ENCODE measurements at regions not wholly inside any gene's neighbourhood (a gene's known extent, or its start where the extent isn't known, plus 50 kb on each side); places are given as distances from the start of the nearest gene placed in this dataset.
"Not testable (repeated sequence)": the region's sequence is repeated elsewhere in the genome, so short reads cannot be mapped to it uniquely, and the experiment has no call there.

GRCh38 chr12:19572920-19573558 lies 133.7 kb downstream of the AEBP2 start:
- peak; percentile 50 for DNase-seq

GRCh38 chr12:19573866-19574265 lies 134.6 kb downstream of the AEBP2 start:
- no peak for DNase-seq

GRCh38 chr12:19574601-19575000 lies 135.3 kb downstream of the AEBP2 start:
- no peak for DNase-seq

GRCh38 chr12:19575337-19576243 lies 136.3 kb downstream of the AEBP2 start:
- DNase-seq, result no peak

DNA sequence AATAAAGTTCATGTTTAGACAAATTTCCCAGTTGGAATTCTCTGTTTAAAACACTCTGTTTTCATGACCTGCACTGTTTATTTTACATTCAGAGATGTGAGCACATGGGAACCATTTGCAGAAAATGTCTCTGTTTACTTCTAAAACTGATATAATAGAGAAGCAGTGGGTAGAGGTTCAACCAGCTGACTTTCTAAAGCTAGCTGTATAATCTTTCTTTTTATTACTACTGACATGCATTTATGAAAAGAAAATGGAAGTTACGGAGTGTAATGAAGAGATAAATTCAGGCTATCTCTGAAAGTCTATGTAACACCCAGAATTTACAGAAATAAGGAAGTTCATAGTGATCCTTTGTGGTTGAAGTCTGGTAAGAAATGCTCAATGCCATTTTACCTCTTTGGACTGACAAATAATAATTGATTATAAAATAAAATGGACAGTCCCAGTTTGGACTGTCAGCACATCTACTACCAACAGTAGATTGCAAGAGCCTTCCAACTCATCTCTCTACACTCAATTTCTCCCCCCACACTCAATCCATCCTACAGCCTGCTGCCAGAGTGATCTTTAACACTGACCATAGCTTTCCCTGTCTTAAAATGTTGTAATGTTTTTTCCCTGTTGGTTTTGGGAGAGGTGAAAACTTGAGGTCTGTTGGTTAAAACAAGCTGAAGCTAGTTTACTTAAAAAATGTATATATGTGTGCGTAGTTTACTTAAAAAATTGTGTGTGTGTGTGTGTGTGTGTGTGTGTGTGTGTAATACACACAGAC lies 137.4 kb downstream of the AEBP2 start:
- no peak for DNase-seq

DNA sequence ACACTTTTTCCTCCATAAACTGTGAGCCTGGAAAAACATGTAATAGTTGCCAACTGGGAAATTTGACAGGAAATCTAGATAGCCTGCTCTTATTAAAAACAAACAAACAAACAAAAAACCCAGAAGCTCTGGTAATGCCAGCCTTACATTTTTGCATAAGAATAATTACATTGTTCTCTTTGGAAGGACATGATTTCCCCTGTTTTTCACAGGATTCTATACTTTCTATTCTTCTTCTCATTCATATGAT lies 137.9 kb downstream of the AEBP2 start:
- DNase-seq, result no peak

- no peak for DNase-seq
Measured at GRCh38 chr12:19584732-19585131, 145.4 kb downstream of the AEBP2 start.

DNA sequence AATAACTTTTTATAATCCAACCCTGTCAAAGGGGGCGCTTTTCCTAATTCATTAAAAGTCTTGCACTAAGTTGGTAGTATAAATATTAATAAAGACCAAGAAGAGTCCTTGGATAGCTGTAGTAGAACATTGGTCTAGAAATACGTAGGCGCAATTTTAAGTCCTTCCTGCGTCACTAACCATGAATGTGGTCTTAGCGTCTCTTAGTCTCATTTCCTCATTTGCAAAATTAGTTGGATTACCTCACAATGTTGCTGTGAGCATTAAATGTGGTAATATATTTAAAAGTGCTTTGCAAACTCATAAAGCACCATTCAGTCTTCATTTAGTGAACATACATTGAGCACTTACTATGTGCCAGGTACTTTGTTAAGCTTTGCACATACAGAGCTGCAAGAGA lies 149.7 kb downstream of the AEBP2 start:
- DNase-seq, result no peak

DNA sequence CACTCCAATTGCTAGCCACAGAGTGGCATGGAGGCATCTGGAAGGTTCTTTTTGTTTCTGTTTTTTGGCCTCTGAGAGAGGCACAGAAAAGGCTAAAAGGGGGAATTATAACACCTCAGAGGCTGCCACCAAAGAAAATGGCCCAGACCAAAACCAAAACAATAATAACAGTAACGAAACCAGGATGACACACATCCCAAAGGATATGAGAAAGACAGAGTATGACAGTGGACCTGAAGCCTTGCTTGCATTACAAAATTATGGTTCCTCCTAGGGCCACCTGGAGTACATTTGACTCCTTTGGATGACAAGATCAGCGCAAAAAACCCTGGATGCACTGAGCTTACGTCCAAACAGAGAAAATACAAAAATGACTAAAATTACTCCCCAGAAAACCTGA lies 152.7 kb downstream of the AEBP2 start:
- no peak for DNase-seq

- DNase-seq, result no peak
Measured at GRCh38 chr12:19596434-19597166, 157.3 kb downstream of the AEBP2 start.

DNA sequence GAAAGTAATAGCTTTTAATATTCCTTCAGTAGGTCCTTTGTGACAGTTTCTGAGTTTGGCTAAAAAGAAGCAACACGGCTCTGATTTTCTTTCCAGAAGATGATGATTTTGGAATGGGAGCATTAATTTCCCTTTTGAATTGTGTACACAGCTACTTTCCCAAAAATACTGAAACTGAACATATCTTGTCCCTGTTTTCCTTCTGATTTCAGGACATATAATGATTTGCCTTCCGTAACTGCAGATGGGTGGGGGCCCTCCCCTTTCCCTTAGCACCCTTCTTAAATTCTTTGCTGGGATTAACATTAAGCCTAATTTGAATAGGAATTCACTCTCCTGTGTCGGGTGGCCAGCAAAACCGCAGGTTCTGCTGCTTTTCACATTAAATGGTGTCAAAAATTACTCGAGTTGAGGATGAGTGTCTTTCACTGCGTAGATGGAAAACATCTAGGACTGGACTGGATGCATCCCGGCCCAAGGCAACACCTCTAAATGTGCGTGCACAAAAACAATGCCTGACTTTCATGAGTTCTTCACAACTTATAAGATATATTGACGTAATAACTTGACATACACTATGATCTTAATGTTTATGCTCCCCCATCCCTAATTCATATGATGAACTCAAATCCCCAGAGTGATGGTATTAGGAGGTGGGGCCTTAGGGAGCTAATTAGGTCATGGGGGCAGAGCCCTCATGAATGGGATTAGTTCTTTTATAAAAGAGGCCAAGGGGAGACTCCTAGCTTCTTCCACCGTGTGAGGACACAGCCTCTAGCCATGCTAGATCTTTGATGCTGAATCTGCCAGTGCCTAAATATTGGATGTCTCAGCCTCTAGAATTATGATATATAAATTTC lies 158.1 kb downstream of the AEBP2 start:
- DNase-seq, result no peak

GRCh38 chr12:19605720-19606119 lies 166.4 kb downstream of the AEBP2 start:
- DNase-seq, result no peak

GRCh38 chr12:19608039-19608438 lies 168.7 kb downstream of the AEBP2 start:
- DNase-seq, result no peak

DNA sequence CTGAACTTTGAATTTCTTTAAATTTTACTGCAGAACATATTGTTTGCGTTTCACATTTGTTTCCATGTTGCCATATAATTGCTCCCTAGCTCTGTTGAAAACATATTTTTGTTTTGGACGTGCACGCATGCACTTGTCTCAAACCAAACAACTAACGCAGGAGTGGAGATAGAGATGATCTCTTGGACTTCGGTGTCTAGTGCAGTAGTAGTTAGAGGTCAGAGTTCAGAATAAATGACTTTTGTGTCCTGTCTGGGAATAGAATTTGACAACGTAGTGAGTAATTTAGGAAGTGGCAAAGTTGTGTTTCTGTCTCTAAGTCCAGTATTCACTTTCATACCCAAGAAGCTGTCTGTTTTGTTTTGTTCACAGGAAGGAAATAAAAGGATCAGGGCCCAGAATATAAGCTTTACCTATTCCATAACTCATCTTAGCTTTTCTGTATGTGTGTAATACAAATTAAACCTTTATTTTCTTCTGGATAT lies 173.8 kb downstream of the AEBP2 start:
- no peak for DNase-seq

- DNase-seq, result no peak
Measured at GRCh38 chr12:19614601-19615383, 175.5 kb downstream of the AEBP2 start.

DNA sequence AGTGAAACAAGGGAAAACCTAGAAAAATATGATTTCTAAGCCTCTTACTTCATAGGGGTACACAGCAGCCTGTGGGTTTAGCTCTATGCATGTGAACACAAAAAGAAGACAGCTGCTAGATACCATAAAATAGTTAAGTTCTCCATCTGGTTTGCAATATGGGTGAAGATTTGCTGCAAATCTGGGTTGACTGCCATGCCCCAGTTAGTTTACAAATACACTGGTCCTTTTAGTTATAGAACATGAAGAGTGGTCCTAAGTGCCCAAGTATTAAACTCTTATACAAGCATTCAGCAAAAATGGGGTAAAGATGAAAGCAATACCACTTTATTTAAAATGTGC lies 176.1 kb downstream of the AEBP2 start:
- no peak for DNase-seq

DNA sequence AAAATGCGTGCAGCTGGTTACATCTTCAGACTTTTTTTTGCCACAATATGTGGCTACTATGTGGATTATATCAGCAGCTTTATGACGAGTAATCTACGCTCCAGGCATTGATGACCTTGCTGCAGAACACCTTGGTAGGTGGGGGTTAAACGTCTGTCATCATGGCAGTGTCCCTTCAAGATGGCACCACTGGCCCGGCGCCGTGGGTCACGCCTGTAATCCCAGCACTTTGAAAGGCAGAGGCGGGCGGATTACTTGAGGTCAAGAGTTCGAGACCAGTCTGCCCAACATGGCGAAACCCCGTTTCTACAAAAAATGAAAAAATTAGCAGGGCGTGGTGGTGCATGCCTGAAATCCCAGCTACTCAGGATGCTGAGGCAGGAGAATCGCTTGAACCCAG lies 177.5 kb downstream of the AEBP2 start:
- no peak for DNase-seq

- DNase-seq, result no peak
Measured at GRCh38 chr12:19620222-19620621, 180.9 kb downstream of the AEBP2 start.

DNA sequence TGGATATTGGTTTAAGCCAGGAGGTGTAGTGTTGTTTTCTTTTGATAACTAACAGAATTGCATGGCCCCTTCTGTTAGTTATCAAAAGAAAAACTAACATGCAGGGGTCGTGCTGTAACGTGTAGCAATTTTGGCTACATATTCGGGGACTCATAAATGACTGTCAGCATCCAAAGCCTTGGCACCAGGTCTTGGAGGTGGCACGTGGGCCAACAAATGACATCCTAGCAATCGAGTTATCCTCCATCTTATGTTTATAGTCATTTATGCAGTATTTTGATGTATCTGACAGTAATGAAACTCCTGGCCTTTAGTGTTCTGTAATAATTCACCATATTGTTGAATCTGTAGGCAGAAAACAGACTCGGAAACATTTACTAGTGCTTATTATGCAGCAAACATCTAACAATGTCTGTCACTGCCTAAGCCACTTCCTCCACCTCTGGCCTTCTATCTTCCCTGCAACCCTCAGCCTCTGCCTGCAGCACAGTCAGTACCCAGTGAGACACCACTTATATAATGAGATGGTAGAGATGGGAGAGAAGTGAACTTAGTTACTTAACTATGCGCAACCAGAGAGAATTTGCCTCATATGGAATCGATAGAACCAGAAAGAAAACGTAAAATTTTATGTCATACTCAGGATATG lies 184.6 kb downstream of the AEBP2 start:
- DNase-seq, result no peak

- no peak for DNase-seq
Measured at GRCh38 chr12:19624491-19624890, 185.2 kb downstream of the AEBP2 start.

DNA sequence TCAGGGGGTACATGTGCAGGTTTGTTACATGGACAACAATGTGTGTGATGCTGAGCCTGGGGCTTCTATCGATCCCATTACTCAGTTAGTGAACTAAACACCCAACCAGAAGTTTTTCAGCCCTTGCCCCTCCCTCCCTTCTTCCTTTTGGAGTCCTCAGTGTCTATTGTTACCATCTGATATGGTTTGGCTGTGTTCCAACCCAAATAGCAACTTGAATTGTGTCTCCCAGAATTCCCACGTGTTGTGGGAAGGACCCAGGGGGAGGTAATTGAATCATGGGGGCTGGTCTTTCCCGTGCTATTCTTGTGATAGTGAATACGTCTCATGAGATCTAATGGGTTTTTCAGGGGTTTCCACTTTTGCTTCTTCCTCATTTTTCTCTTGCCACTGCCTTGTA lies 186.3 kb downstream of the AEBP2 start:
- DNase-seq, result not testable (repeated sequence)
